C4-2B (cell line): ENCODE measurements at regions not wholly inside any gene's neighbourhood (a gene's known extent, or its start where the extent isn't known, plus 50 kb on each side); places are given as distances from the start of the nearest gene placed in this dataset.

Experiments used
- ZFX ChIP-seq: fragments of 450-650 bp; IDR thresholded peaks from 2 replicates; pipeline ENCODE4 v1.6.1; 2017
- TF ChIP-seq, protein P1 (sequence below): fragments of 450-650 bp; conservative IDR thresholded peaks from 2 replicates; pipeline ENCODE4 v1.5.1; 2017; ENCODE audit warnings: mild to moderate bottlenecking

DNA sequence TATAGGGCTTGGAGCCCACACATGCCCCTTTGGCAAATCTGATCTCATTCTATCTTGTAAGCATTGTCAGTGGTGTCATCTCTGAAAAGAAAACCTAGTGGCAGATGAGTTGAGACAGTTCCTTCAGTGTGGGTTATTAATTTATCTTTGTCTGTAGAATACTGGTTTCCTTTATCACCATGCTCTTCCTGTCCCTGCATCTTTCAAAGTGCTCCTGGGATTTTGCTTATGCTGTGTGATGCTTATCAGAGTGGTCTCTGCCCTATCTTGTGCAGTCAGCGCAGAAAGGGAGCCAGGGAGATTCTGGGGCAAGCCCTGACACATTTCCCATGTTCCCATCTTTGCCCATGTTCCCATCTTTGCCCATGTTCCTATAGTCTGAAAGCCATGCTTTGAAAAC is 402.9 kb downstream of the RWDD3 start:
- TF ChIP-seq, protein P1, sequence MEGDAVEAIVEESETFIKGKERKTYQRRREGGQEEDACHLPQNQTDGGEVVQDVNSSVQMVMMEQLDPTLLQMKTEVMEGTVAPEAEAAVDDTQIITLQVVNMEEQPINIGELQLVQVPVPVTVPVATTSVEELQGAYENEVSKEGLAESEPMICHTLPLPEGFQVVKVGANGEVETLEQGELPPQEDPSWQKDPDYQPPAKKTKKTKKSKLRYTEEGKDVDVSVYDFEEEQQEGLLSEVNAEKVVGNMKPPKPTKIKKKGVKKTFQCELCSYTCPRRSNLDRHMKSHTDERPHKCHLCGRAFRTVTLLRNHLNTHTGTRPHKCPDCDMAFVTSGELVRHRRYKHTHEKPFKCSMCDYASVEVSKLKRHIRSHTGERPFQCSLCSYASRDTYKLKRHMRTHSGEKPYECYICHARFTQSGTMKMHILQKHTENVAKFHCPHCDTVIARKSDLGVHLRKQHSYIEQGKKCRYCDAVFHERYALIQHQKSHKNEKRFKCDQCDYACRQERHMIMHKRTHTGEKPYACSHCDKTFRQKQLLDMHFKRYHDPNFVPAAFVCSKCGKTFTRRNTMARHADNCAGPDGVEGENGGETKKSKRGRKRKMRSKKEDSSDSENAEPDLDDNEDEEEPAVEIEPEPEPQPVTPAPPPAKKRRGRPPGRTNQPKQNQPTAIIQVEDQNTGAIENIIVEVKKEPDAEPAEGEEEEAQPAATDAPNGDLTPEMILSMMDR, result no peak
- no peak for TF ChIP-seq ZFX
